ENCODE measurements at regions not wholly inside any gene's neighbourhood (a gene's known extent, or its start where the extent isn't known, plus 50 kb on each side); places are given as distances from the start of the nearest gene placed in this dataset.
A peak's percentile ranks its signal among the peaks of the same experiment; 100 is the strongest.

DNA sequence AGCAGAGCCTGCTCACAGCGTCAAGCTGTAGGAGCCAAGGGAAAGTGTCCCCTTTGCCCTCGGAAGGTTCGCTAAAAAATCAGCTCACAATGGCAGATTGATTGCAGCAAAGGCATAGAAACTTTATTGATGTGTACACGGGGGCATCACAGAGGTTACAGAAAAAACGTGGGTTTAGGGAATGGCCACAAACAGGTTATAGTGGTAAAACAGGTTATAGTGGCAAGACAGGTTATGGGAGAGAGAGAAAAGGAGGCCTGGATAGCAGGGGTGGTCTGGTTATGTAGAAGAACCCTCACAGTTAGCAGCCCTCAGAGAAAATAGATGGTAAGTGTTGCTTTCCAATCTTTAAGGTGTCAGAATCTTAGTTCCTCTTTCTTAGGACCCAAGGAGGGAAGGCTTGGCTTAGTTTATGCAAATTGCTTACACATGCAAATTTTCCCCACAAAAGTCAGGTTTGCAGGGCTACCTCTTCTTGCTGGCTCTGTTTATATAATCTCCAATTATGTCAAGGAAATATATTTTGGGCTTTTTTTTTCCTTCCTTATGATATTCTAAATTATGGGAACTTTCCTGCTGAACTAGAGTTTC lies 113.7 kb downstream of the BMP15 start:
- no peak overlapping the region for H4K8ac ChIP-seq (ENCODE audit: extremely low read depth, insufficient read depth, low read length)
- H2BK5ac ChIP-seq (ENCODE audit: low read depth, low read length) = peak overlapping the region; percentile 12; the same call in 1 of the 2 replicates
- no peaks in the 10 kb centered on the region for H3K79me1 ChIP-seq (ENCODE audit: low read depth, low read length)
- H3K36me3 ChIP-seq (ENCODE audit: control insufficient read depth in 2 of 4, insufficient read depth in 4 of 4, low read length in 3 of 4) = no peaks in the 10 kb centered on the region
- FAIRE-seq (no peak), DNase-seq (ENCODE audit: low read depth in 1 of 2, low spot score in 2 of 2) (no peak)
- ChIA-PET POLR2A (ENCODE audit: partially characterized antibody) (no interaction called here), CTCF (ENCODE audit: partially characterized antibody) (no interaction called here)
- no peak overlapping the region for H3K23ac ChIP-seq (ENCODE audit: insufficient read length)
- no peak overlapping the region for H2BK120ac ChIP-seq (replicated peaks; ENCODE audit: low read depth, low read length)
- no peak overlapping the region for H4K91ac ChIP-seq (replicated peaks; ENCODE audit: insufficient read length, low read length)
- no peak overlapping the region for H3K56ac ChIP-seq (replicated peaks; ENCODE audit: insufficient read length, low read depth, low read length)
- H4K5ac ChIP-seq (ENCODE audit: insufficient read length, low read depth, low read length) = no peak overlapping the region
- 60% methylated on average over 2 of the region's 5 CpGs; no CpG with 5 or more reads in 1 of the 2 experiments for WGBS, 2 experiments (ENCODE audit: extremely low coverage in 1 of 2, insufficient coverage in 1 of 2, insufficient read length in 1 of 2, insufficient replicate concordance in 2 of 2, low coverage in 1 of 2, low lambda C conversion rate in 2 of 2, missing lambda C conversion rate in 1 of 2)
- no peak overlapping the region for H2BK12ac ChIP-seq (ENCODE audit: low read depth, low read length)
- H3K79me2 ChIP-seq (ENCODE audit: control insufficient read depth in 1 of 2, insufficient read depth in 2 of 2, low read length in 2 of 2) = no peaks in the 10 kb centered on the region
- no peak overlapping the region for H3K18ac ChIP-seq (ENCODE audit: extremely low read depth, low read length)
- H2BK15ac ChIP-seq (ENCODE audit: low read length) = no peak overlapping the region
- no peak overlapping the region for H3K4ac ChIP-seq (replicated peaks; ENCODE audit: insufficient read length, low read depth, low read length)
- H3K27me3 ChIP-seq (replicated peaks in 1 of 4; ENCODE audit: control insufficient read depth in 3 of 4, extremely low read depth in 1 of 4, insufficient read depth in 3 of 4, low read length in 3 of 4) = no peaks in the 10 kb centered on the region
- H3K9ac ChIP-seq (replicated peaks in 1 of 4; ENCODE audit: extremely low read depth in 1 of 4, low read depth in 3 of 4, low read length in 3 of 4) = no peak overlapping the region
- H3K23me2 ChIP-seq (ENCODE audit: low read depth, low read length) = no peaks in the 10 kb centered on the region
- peak overlapping the region; percentile 88 for H2AFZ ChIP-seq (ENCODE audit: low read length)
- H2BK20ac ChIP-seq (ENCODE audit: low read length) = no peak overlapping the region
- H3K4me3 ChIP-seq (ENCODE audit: extremely low read depth in 1 of 4, insufficient read depth in 2 of 4, low read depth in 3 of 4, low read length in 4 of 4) = no peak overlapping the region
- H2AK5ac ChIP-seq (ENCODE audit: low read depth, low read length) = no peak overlapping the region
- H3K4me1 ChIP-seq (replicated peaks in 1 of 4; ENCODE audit: control insufficient read depth in 3 of 4, insufficient read depth in 4 of 4, low read length in 3 of 4) = no peaks in the 10 kb centered on the region
- H3K9me3 ChIP-seq (ENCODE audit: insufficient read depth in 2 of 2, low read depth in 1 of 2, low read length in 1 of 2) = no peaks in the 10 kb centered on the region; a peak in 1 of 4 replicates
- H3K14ac ChIP-seq (ENCODE audit: insufficient read length) = no peak overlapping the region
- no peak overlapping the region for H3K4me2 ChIP-seq (ENCODE audit: insufficient read depth in 1 of 2, low read depth in 2 of 2, low read length in 2 of 2)
- no peaks in the 10 kb centered on the region for H4K20me1 ChIP-seq (replicated peaks in 1 of 2; ENCODE audit: control insufficient read depth in 1 of 2, insufficient read depth in 2 of 2, low read length in 2 of 2)
- H3K27ac ChIP-seq (ENCODE audit: low read depth, low read length) = no peak overlapping the region
- TF ChIP-seq KDM4A (IDR thresholded peaks at IDR 0.05; ENCODE audit: low read depth, low read length, severe bottlenecking) (no peak), ASH2L (IDR thresholded peaks at IDR 0.05; ENCODE audit: low read length) (no peak), SAP30 (IDR thresholded peaks at IDR 0.05; ENCODE audit: insufficient read depth, insufficient replicate concordance, low read length) (no peak), CEBPB (IDR thresholded peaks at IDR 0.05; ENCODE audit: low read depth, low read length) (no peak), SIRT6 (IDR thresholded peaks at IDR 0.05; ENCODE audit: low read length) (no peak), TAF7 (optimal IDR thresholded peaks at IDR 0.05; ENCODE audit: borderline replicate concordance, low read depth, low read length) (no peak), NRF1 (IDR thresholded peaks at IDR 0.05; ENCODE audit: low read depth, low read length) (no peak), CTBP2 (IDR thresholded peaks at IDR 0.05; ENCODE audit: borderline replicate concordance, insufficient read depth, insufficient read length, low read length) (no peak), GTF2F1 (IDR thresholded peaks at IDR 0.05; ENCODE audit: borderline replicate concordance, low read depth, low read length) (no peak), YY1 (IDR thresholded peaks at IDR 0.05; ENCODE audit: low read depth, low read length) (no peak), ZNF274 (IDR thresholded peaks at IDR 0.05; ENCODE audit: borderline replicate concordance, extremely low read depth, low read length) (no peak), RFX5 (IDR thresholded peaks at IDR 0.05; ENCODE audit: borderline replicate concordance, low read depth, low read length) (no peak), BCL11A (IDR thresholded peaks at IDR 0.05; ENCODE audit: low read depth in 2 of 2, low read length in 2 of 2) (no peak)

All from H1 (cell line).